ENCODE measurements at regions not wholly inside any gene's neighbourhood (a gene's known extent, or its start where the extent isn't known, plus 50 kb on each side); places are given as distances from the start of the nearest gene placed in this dataset.

DNA sequence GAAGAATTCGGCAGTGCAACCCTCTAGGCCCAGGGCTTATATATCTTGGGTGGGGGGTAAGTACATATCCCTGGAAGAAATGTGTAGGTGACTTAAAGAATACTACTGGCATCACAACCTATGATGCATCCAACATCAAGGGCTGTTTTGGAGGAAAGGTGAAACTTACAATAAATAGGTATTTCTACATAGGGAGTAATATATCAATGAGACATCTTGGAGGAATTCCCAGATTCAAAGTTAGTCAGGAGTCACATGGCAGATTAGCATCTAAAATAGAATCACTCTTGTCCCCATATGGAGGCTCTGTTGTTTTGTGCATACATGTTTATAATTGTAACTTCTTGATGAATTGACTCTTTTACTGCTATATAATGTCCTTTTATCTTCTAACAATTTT, 375.5 kb downstream of the PAX1 start:
- Histone ChIP-seq H3K27ac (no peak overlapping the region), H3K36me3 (no peaks in the 10 kb centered on the region), H3K4me3 (no peak overlapping the region), H3K9me3 (no peaks in the 10 kb centered on the region), H3K27me3 (no peaks in the 10 kb centered on the region), H3K4me1 (no peaks in the 10 kb centered on the region)
- DNase-seq (no peak), ATAC-seq (ENCODE audit: low FRiP score in 2 of 2) (no peak)
- WGBS, 2 donors: 50 to 84% methylated on average over 1 of the region's 1 CpG
- TF ChIP-seq POLR2A (IDR thresholded peaks at IDR 0.05) (no peak), POLR2AphosphoS5 (IDR thresholded peaks at IDR 0.05) (no peak), EP300 (IDR thresholded peaks at IDR 0.05) (no peak)
- TF ChIP-seq, protein P1, sequence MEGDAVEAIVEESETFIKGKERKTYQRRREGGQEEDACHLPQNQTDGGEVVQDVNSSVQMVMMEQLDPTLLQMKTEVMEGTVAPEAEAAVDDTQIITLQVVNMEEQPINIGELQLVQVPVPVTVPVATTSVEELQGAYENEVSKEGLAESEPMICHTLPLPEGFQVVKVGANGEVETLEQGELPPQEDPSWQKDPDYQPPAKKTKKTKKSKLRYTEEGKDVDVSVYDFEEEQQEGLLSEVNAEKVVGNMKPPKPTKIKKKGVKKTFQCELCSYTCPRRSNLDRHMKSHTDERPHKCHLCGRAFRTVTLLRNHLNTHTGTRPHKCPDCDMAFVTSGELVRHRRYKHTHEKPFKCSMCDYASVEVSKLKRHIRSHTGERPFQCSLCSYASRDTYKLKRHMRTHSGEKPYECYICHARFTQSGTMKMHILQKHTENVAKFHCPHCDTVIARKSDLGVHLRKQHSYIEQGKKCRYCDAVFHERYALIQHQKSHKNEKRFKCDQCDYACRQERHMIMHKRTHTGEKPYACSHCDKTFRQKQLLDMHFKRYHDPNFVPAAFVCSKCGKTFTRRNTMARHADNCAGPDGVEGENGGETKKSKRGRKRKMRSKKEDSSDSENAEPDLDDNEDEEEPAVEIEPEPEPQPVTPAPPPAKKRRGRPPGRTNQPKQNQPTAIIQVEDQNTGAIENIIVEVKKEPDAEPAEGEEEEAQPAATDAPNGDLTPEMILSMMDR (IDR thresholded peaks at IDR 0.05): no peak

DNA sequence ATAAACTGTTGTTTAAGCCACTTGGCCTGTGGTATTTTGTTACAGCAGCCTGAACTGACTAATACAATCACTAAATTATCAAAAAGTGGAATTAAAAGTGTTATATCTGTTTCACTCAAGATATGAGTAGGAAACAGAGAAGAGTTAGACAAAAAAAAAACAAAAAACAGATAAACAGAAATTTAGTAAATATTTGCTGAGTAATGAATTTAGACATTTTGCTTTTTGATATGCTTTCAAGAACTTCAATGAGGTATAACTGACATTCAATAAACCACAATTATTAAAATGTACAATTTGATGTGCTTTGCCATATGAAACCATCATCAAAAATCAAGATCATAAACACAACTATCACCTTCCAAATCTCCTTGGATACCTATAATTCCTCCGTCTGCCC, 369.2 kb downstream of the PAX1 start:
- 86 to 92% methylated on average over 1 of the region's 1 CpG for WGBS, 2 donors
- no peak for TF ChIP-seq EP300 (IDR thresholded peaks at IDR 0.05)
- TF ChIP-seq, protein P1 (IDR thresholded peaks at IDR 0.05): no peak
- TF ChIP-seq POLR2A (IDR thresholded peaks at IDR 0.05): no peak
- no peak for TF ChIP-seq POLR2AphosphoS5 (IDR thresholded peaks at IDR 0.05)
- no peak overlapping the region for H3K27ac ChIP-seq
- no peaks in the 10 kb centered on the region for H3K4me1 ChIP-seq
- H3K4me3 ChIP-seq: no peak overlapping the region
- H3K36me3 ChIP-seq: no peaks in the 10 kb centered on the region
- DNase-seq (no peak), ATAC-seq (ENCODE audit: low FRiP score in 2 of 2) (no peak)
- no peaks in the 10 kb centered on the region for H3K27me3 ChIP-seq
- H3K9me3 ChIP-seq: no peaks in the 10 kb centered on the region

DNA sequence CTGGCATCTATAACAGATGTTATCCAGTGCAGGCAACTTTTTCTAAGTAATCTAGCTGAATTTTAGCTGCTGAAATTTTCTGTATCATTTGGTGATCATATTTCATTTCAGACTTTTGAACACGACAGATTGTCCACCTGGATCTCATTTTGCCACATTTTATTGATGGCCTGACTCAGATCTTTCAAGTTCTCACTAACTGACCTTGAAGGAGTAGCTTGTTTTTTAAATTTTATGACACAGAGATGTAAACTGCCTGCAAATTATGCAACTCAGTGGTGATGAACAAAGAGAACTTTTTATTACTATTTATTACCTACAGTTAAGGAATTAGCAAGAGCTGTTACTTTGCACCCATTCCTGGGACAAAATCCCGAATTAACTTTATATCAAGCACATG, 366.4 kb downstream of the PAX1 start:
- no peaks in the 10 kb centered on the region for H3K9me3 ChIP-seq
- no peak for DNase-seq

DNA sequence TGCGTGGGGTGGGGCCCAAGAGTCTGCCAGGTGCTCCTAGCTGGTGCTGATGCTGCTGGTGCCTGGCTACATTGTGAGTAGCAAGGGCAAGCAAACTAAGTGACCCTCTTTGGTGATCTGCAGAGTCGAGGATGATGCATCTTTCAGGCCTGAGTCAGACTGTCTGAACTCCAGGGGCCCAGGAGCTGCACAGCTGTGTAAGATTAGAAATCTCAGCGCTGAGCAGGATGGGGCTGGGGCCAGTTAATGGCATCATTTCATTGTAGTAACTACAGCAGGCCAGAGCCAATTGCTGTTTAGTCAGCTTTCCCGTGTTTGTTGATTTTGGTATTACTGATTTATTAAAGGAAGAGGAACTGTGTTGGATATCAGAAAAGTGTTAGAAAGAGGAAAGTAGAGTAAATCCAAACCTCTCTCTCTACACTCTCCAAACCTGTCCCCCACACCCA, 365.2 kb downstream of the PAX1 start:
- Histone ChIP-seq H3K4me1 (no peaks in the 10 kb centered on the region), H3K36me3 (no peaks in the 10 kb centered on the region), H3K27ac (no peak overlapping the region), H3K27me3 (no peaks in the 10 kb centered on the region), H3K4me3 (no peak overlapping the region), H3K9me3 (no peaks in the 10 kb centered on the region)
- TF ChIP-seq POLR2A (IDR thresholded peaks at IDR 0.05) (no peak), POLR2AphosphoS5 (IDR thresholded peaks at IDR 0.05) (no peak), EP300 (IDR thresholded peaks at IDR 0.05) (no peak)
- TF ChIP-seq, protein P1 (IDR thresholded peaks at IDR 0.05): no peak
- 62 to 71% methylated on average over 4 of the region's 4 CpGs for WGBS, 2 donors
- DNase-seq: no peak
- ATAC-seq (ENCODE audit: low FRiP score in 2 of 2): peak in 1 of 2 donors; percentile 92

More for the DNA sequence above, 366.4 kb downstream of the PAX1 start:
- ATAC-seq (ENCODE audit: low FRiP score in 2 of 2): no peak
- Histone ChIP-seq H3K27me3 (no peaks in the 10 kb centered on the region), H3K27ac (no peak overlapping the region), H3K36me3 (no peaks in the 10 kb centered on the region), H3K4me3 (no peak overlapping the region), H3K4me1 (no peaks in the 10 kb centered on the region)
- WGBS, 2 donors: 66 to 75% methylated on average over 2 of the region's 2 CpGs
- TF ChIP-seq EP300 (IDR thresholded peaks at IDR 0.05) (no peak), POLR2A (IDR thresholded peaks at IDR 0.05) (no peak), POLR2AphosphoS5 (IDR thresholded peaks at IDR 0.05) (no peak)
- TF ChIP-seq, protein P1 (IDR thresholded peaks at IDR 0.05): no peak

DNA sequence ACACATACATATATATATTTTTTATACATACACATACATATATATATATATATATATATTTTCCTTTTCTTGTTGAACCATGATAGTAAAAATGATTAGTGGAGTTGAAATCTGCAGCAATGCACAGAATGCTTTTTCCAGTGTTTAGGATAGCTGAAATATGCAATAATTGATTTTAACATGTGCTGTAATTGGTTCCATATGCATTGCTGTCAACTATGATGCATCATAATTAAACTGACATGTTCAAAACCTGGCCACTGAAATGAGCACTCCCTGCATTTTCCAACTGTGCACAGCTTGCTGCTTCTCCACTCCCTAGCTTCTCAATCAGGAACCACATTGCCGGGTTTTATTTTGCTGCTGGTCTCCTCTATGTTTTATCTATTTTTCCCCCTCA, 358.3 kb downstream of the PAX1 start:
- Histone ChIP-seq H3K27me3 (no peaks in the 10 kb centered on the region), H3K4me1 (no peaks in the 10 kb centered on the region), H3K4me3 (no peak overlapping the region), H3K36me3 (no peaks in the 10 kb centered on the region), H3K27ac (no peak overlapping the region), H3K9me3 (no peaks in the 10 kb centered on the region)
- 76 to 89% methylated on average over 1 of the region's 1 CpG for WGBS, 2 donors
- DNase-seq (no peak), ATAC-seq (ENCODE audit: low FRiP score in 2 of 2) (no peak)
- TF ChIP-seq, protein P1 (IDR thresholded peaks at IDR 0.05): no peak
- no peak for TF ChIP-seq POLR2A (IDR thresholded peaks at IDR 0.05)
- TF ChIP-seq POLR2AphosphoS5 (IDR thresholded peaks at IDR 0.05): no peak
- no peak for TF ChIP-seq EP300 (IDR thresholded peaks at IDR 0.05)

Measured in upper lobe of left lung (tissue), 6 donors.